ENCODE measurements at regions not wholly inside any gene's neighbourhood (a gene's known extent, or its start where the extent isn't known, plus 50 kb on each side); places are given as distances from the start of the nearest gene placed in this dataset.

DNA sequence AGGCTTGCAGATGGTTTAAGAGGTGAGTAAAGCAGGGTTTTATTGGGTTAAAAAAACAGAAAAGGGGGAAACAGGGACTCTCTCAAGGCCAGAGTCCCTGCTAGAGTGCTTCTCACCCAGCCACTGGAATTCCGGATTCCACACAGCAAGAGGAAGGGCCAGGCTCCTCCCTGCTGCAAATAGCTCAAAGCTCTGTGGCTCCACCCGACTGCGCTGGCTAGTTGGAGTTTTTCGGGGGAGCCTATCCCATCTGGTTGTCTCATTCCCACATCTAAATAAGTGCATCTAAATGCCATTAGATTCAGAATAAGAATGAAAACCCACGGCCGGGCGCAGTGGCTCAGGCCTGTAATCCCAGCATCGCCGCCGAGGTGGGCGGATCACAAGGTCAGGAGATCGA, 791.5 kb downstream of the SLC16A7 start:
- Mint-ChIP-seq H3K27me3 (no peaks in the 10 kb centered on the region), H3K4me3 (no peak overlapping the region), H3K36me3 (no peaks in the 10 kb centered on the region), H3K27ac (no peak overlapping the region), H3K9me3 (ENCODE audit: low read depth) (no peaks in the 10 kb centered on the region), H3K4me1 (ENCODE audit: low read depth) (no peaks in the 10 kb centered on the region)

DNA sequence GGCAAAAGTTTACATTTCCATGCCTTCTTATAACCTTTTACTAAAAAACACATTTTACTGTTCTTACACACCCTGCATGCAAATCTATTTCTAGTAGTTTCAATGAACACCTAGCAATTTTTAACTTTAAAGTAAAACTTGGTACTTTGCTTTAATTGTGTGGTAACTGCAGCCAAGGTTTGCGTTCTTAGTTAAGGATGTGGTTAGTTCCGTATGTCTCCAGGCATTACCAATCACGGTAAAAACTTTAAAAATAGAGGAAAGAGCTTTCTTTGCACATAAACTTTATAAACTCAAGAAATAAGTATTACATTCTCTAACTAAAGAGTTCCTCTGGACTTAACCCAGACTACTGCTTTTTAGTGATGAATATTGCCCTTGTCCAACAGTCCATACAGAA, 795.2 kb downstream of the SLC16A7 start:
- no peak overlapping the region for H3K27ac Mint-ChIP-seq
- no peaks in the 10 kb centered on the region for H3K36me3 Mint-ChIP-seq
- no peaks in the 10 kb centered on the region for H3K9me3 Mint-ChIP-seq (ENCODE audit: low read depth)
- H3K4me3 Mint-ChIP-seq: no peak overlapping the region
- no peaks in the 10 kb centered on the region for H3K27me3 Mint-ChIP-seq
- H3K4me1 Mint-ChIP-seq (ENCODE audit: low read depth): no peaks in the 10 kb centered on the region

GRCh38 chr12:60391791-60392190, 796.0 kb downstream of the SLC16A7 start:
- H3K36me3 Mint-ChIP-seq: no peaks in the 10 kb centered on the region
- H3K9me3 Mint-ChIP-seq (ENCODE audit: low read depth): no peaks in the 10 kb centered on the region
- no peaks in the 10 kb centered on the region for H3K27me3 Mint-ChIP-seq
- no peaks in the 10 kb centered on the region for H3K4me1 Mint-ChIP-seq (ENCODE audit: low read depth)
- H3K27ac Mint-ChIP-seq: no peak overlapping the region
- no peak overlapping the region for H3K4me3 Mint-ChIP-seq

DNA sequence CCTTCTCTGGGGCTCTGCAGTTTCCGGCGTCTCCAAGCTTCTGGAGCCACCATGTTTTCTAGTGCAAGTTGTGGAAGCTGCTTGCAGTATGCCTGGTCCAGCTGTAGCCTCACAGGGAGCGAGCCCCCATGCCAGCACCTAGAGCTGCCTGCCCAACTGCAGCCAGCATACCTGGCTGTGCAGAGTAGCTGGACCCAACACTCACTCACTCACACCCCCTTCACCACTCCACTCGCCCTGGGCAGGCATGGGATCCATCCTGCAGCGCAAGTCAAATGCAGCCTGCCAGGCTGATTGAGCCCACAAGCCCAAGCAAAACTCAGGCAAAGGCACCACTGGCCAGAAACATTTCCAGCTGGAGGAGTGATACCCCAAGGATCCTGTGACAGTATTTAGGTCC, 797.3 kb downstream of the SLC16A7 start:
- H3K4me3 Mint-ChIP-seq: no peak overlapping the region
- no peaks in the 10 kb centered on the region for H3K27me3 Mint-ChIP-seq
- no peaks in the 10 kb centered on the region for H3K4me1 Mint-ChIP-seq (ENCODE audit: low read depth)
- H3K36me3 Mint-ChIP-seq: no peaks in the 10 kb centered on the region
- H3K9me3 Mint-ChIP-seq (ENCODE audit: low read depth): no peaks in the 10 kb centered on the region
- no peak overlapping the region for H3K27ac Mint-ChIP-seq

- Mint-ChIP-seq H3K27ac (no peak overlapping the region), H3K4me3 (no peak overlapping the region), H3K9me3 (ENCODE audit: low read depth) (no peaks in the 10 kb centered on the region), H3K27me3 (no peaks in the 10 kb centered on the region), H3K36me3 (no peaks in the 10 kb centered on the region), H3K4me1 (ENCODE audit: low read depth) (no peaks in the 10 kb centered on the region)
Measured at GRCh38 chr12:60394665-60395064, 798.8 kb downstream of the SLC16A7 start.

GRCh38 chr12:60398547-60398946, 802.7 kb downstream of the SLC16A7 start:
- no peak overlapping the region for H3K4me3 Mint-ChIP-seq
- no peaks in the 10 kb centered on the region for H3K27me3 Mint-ChIP-seq
- no peaks in the 10 kb centered on the region for H3K9me3 Mint-ChIP-seq (ENCODE audit: low read depth)
- no peaks in the 10 kb centered on the region for H3K4me1 Mint-ChIP-seq (ENCODE audit: low read depth)
- H3K27ac Mint-ChIP-seq: no peak overlapping the region
- H3K36me3 Mint-ChIP-seq: no peaks in the 10 kb centered on the region

DNA sequence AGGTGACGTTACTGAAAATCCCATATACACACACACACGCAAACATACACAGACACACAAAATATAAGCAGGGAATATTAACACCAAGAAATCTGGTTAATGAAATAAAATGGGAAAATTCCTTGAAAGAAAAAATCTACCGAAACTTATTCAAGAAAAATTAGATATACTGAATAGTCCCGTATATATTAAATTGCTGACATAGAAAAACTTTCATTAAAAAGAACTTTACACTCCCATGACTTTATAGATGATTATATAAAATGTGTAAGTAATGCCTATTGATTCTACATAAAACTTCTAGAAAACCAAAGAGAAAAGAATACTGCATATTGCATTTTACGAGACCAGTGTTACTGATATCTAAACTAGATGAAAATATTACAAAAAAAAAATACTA, 803.2 kb downstream of the SLC16A7 start:
- Mint-ChIP-seq H3K36me3 (no peaks in the 10 kb centered on the region), H3K27me3 (no peaks in the 10 kb centered on the region), H3K27ac (no peak overlapping the region), H3K9me3 (ENCODE audit: low read depth) (no peaks in the 10 kb centered on the region), H3K4me3 (no peak overlapping the region), H3K4me1 (ENCODE audit: low read depth) (no peaks in the 10 kb centered on the region)

DNA sequence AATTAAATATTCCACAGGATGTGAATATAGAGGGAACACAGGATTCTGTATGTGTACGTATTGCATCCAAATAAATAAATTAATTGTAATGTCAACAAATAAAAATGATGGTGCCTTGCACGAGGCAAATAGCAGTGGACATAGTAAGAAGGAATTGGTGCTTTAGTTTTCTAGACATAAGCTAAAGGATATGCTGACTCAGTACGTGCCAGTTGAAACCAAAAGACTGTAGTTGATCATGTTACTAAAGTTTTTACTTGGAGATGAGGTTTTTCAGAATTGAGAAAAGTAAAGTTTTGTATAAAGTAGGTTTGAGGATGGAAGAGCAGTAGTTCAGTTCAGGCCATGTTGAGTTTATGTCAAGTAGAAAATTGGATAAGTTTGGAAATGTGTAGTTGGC, 807.2 kb downstream of the SLC16A7 start:
- Mint-ChIP-seq H3K9me3 (ENCODE audit: low read depth) (no peaks in the 10 kb centered on the region), H3K27me3 (no peaks in the 10 kb centered on the region), H3K27ac (no peak overlapping the region), H3K4me3 (no peak overlapping the region), H3K36me3 (no peaks in the 10 kb centered on the region), H3K4me1 (ENCODE audit: low read depth) (no peaks in the 10 kb centered on the region)

DNA sequence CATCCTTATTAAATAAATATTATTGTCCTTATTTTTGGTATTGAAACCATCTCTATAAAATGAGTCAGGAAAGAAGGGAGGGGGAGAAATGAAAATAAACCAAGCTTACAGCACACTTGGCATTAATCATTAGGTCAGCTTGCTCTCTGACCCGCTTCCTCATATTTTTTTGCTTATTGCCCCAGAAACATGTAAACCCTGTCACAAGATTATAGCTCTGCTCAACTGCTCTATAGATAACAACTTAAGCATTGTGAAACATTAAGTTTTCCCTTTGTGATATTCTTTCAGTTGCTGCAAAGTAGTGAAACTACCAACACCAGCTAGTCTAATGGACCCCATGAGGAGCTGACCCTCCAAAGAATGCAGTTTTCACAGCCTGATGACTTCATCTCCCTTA, 819.5 kb downstream of the SLC16A7 start:
- H3K9me3 Mint-ChIP-seq (ENCODE audit: low read depth): peaks cover 18% of the 10 kb centered on the region
- H3K27me3 Mint-ChIP-seq: no peaks in the 10 kb centered on the region
- no peak overlapping the region for H3K27ac Mint-ChIP-seq
- no peaks in the 10 kb centered on the region for H3K36me3 Mint-ChIP-seq
- H3K4me1 Mint-ChIP-seq (ENCODE audit: low read depth): no peaks in the 10 kb centered on the region
- no peak overlapping the region for H3K4me3 Mint-ChIP-seq

GRCh38 chr12:60419986-60420385, 824.2 kb downstream of the SLC16A7 start:
- H3K4me3 Mint-ChIP-seq: no peak overlapping the region
- H3K9me3 Mint-ChIP-seq (ENCODE audit: low read depth): peaks cover 16% of the 10 kb centered on the region
- H3K36me3 Mint-ChIP-seq: no peaks in the 10 kb centered on the region
- H3K27ac Mint-ChIP-seq: no peak overlapping the region
- no peaks in the 10 kb centered on the region for H3K27me3 Mint-ChIP-seq
- H3K4me1 Mint-ChIP-seq (ENCODE audit: low read depth): no peaks in the 10 kb centered on the region

DNA sequence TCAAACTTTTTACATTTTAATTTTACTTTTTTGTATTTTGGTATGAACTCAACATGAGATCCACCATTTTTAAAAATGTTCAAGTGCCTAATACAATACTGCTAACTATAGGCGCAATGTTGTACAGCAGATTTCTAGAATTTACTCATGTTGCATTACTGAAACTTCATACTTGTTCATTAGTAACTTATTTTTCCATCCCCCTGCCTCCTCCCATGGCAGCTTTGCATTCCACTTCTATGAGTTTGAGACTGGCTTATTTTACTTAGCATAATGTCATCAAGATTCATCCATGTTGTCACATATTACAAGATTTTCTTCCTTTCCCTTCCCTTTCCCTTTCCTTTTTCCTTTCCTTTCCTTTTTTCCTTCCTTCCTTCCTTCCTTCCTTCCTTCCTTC, 825.9 kb downstream of the SLC16A7 start:
- Mint-ChIP-seq H3K4me1 (ENCODE audit: low read depth) (no peaks in the 10 kb centered on the region), H3K36me3 (no peaks in the 10 kb centered on the region), H3K27me3 (no peaks in the 10 kb centered on the region)

GRCh38 chr12:60437297-60437696, 841.5 kb downstream of the SLC16A7 start:
- Mint-ChIP-seq H3K4me1 (ENCODE audit: low read depth) (no peaks in the 10 kb centered on the region), H3K36me3 (no peaks in the 10 kb centered on the region), H3K4me3 (no peak overlapping the region), H3K27me3 (no peaks in the 10 kb centered on the region), H3K9me3 (ENCODE audit: low read depth) (peaks cover 11% of the 10 kb centered on the region), H3K27ac (no peak overlapping the region)

More for the DNA sequence above, 825.9 kb downstream of the SLC16A7 start:
- Mint-ChIP-seq H3K4me3 (no peak overlapping the region), H3K9me3 (ENCODE audit: low read depth) (peaks cover 6% of the 10 kb centered on the region), H3K27ac (no peak overlapping the region)

- H3K27ac Mint-ChIP-seq: no peak overlapping the region
- H3K4me1 Mint-ChIP-seq (ENCODE audit: low read depth): no peaks in the 10 kb centered on the region
- H3K4me3 Mint-ChIP-seq: no peak overlapping the region
- no peaks in the 10 kb centered on the region for H3K27me3 Mint-ChIP-seq
- H3K9me3 Mint-ChIP-seq (ENCODE audit: low read depth): peaks cover 27% of the 10 kb centered on the region
- no peaks in the 10 kb centered on the region for H3K36me3 Mint-ChIP-seq
Measured at GRCh38 chr12:60441577-60441976, 845.7 kb downstream of the SLC16A7 start.

DNA sequence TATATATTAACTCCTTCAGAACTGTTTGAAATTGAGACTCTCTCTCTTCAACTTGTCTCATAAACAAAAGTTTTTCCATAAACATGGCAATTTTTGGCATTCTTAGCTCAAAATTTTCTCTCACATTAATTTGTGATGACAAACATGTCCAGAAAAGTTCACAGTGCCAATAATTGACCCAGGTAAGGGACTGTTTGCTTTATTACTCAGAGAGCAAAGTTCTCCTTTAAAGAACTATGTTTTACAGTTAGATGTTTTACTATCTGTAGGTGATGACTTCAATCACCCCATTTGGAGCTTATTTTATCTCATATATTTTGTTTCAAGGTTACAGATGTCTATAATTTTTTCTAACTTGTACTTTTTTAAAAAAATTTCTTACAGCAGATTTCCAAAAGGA, 855.6 kb downstream of the SLC16A7 start:
- H3K36me3 Mint-ChIP-seq: no peaks in the 10 kb centered on the region
- no peaks in the 10 kb centered on the region for H3K27me3 Mint-ChIP-seq
- H3K9me3 Mint-ChIP-seq (ENCODE audit: low read depth): peaks cover 7% of the 10 kb centered on the region

GRCh38 chr12:60465060-60465459, 869.2 kb downstream of the SLC16A7 start:
- no peak overlapping the region for H3K4me3 Mint-ChIP-seq
- H3K36me3 Mint-ChIP-seq: no peaks in the 10 kb centered on the region
- H3K27ac Mint-ChIP-seq: no peak overlapping the region
- no peaks in the 10 kb centered on the region for H3K27me3 Mint-ChIP-seq
- H3K4me1 Mint-ChIP-seq (ENCODE audit: low read depth): no peaks in the 10 kb centered on the region
- peaks cover 8% of the 10 kb centered on the region for H3K9me3 Mint-ChIP-seq (ENCODE audit: low read depth)

More for the DNA sequence above, 855.6 kb downstream of the SLC16A7 start:
- H3K4me3 Mint-ChIP-seq: no peak overlapping the region
- no peak overlapping the region for H3K27ac Mint-ChIP-seq
- H3K4me1 Mint-ChIP-seq (ENCODE audit: low read depth): no peaks in the 10 kb centered on the region

DNA sequence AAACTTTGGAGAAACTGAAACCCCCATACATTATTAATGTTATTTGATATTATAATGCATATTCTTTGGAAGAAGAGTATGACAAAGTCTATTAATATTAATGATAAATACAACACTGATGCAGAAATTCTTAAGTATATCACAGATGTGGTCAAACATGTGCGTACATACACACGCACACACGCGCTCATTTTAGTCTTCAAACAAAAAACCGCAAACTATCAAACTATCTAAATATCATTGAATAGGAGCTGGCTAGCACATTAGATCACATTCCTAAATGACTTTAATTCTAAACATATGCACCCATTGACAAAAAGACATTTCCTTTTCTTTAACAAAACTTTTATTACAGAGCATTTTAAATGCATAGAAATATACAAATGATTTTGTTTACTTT, 872.7 kb downstream of the SLC16A7 start:
- no peak overlapping the region for H3K4me3 Mint-ChIP-seq
- no peaks in the 10 kb centered on the region for H3K27me3 Mint-ChIP-seq
- H3K4me1 Mint-ChIP-seq (ENCODE audit: low read depth): no peaks in the 10 kb centered on the region
- H3K36me3 Mint-ChIP-seq: no peaks in the 10 kb centered on the region
- no peaks in the 10 kb centered on the region for H3K9me3 Mint-ChIP-seq (ENCODE audit: low read depth)
- H3K27ac Mint-ChIP-seq: no peak overlapping the region

DNA sequence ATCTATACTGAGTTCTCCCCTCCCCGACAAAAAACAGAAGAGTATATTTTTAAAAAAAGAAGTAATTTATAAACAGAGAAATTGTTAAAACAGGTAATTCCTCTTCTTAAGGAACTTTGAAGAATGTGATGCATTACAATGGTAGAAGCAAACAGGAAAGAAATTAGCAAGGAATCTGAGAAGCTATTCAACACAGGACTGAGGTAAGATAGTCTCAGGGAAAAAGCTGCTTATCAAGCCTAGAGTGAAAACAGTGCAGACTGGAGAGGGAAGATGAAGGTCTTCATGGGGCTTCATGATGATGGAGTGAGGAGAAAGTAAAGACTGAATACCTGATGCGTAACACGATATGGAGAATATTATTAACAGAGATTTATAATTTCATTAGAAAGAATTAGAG, 880.0 kb downstream of the SLC16A7 start:
- Mint-ChIP-seq H3K9me3 (ENCODE audit: low read depth) (no peaks in the 10 kb centered on the region), H3K36me3 (no peaks in the 10 kb centered on the region), H3K4me3 (no peak overlapping the region), H3K27ac (no peak overlapping the region), H3K27me3 (no peaks in the 10 kb centered on the region), H3K4me1 (ENCODE audit: low read depth) (no peaks in the 10 kb centered on the region)

All from activated naive CD8-positive, alpha-beta T cell (primary cell).